GM12874 (cell line): ENCODE measurements at regions not wholly inside any gene's neighbourhood (a gene's known extent, or its start where the extent isn't known, plus 50 kb on each side); places are given as distances from the start of the nearest gene placed in this dataset.

Experiments used
- TF ChIP-seq, protein P1 (sequence below): IDR thresholded peaks from 2 replicates; pipeline ENCODE4 v1.5.1; 2011; ENCODE audit warnings: low read depth, mild to moderate bottlenecking, control low read depth, low read length, moderate library complexity; ENCODE audit not compliant: insufficient read depth

DNA sequence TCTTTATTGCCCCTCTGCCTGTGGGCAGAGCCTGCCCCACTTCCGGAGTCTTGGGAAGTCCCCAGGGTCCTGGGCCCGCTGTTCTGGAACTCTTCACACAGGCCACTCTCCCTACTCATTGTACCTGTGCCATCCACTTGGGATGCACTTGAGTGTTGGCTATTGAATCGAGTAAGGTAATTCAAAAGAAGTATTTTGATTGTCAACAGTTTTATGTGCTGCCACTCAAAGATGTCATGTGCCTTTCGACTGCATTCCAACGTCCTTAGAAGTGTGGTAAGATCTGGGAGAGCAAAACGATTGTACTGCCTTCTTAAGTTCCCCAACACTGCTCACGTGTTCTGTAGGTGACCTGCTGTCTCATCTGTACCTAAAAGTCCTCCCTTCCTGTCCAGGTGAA lies 77.0 kb upstream of the SMIM21 start:
- TF ChIP-seq, protein P1, sequence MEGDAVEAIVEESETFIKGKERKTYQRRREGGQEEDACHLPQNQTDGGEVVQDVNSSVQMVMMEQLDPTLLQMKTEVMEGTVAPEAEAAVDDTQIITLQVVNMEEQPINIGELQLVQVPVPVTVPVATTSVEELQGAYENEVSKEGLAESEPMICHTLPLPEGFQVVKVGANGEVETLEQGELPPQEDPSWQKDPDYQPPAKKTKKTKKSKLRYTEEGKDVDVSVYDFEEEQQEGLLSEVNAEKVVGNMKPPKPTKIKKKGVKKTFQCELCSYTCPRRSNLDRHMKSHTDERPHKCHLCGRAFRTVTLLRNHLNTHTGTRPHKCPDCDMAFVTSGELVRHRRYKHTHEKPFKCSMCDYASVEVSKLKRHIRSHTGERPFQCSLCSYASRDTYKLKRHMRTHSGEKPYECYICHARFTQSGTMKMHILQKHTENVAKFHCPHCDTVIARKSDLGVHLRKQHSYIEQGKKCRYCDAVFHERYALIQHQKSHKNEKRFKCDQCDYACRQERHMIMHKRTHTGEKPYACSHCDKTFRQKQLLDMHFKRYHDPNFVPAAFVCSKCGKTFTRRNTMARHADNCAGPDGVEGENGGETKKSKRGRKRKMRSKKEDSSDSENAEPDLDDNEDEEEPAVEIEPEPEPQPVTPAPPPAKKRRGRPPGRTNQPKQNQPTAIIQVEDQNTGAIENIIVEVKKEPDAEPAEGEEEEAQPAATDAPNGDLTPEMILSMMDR, result no peak

DNA sequence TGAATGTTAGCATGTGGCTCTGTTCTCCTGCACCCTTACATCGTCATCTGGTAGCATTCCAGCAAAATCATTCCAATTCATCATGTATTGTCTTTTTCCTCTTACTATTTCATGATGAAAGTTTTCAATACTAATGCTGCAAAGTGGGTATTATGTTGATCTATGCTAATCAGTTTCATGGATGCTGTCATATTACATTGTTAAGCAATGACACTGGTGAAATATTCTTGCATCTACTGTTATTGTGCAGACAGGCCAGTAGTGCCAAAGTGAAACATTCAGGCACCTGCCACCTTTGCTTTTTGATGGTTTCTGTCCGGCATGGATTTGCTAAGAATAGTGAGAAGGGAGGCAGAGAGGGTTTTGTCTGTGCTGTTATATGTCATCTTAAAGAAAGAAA lies 76.1 kb upstream of the SMIM21 start:
- TF ChIP-seq, protein P1, result no peak

DNA sequence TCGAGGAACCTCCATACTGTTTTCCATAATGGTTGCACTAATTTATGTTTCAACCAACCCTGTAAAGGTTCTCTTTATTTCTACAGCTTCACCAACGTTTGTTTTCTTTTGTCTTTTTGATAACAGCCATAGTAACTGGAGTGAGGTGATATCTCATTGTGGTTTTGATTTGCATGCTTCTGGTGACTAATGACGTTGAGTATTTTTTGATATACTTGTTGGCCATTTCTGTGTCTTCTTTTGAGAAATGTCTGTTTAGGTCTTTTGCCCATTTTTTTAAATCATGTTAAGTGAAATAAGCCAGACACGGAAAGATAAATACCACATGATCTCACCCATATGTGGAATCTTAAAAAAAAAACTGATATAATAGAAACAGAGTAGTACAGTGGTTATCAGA lies 74.8 kb upstream of the SMIM21 start:
- TF ChIP-seq, protein P1, result no peak

DNA sequence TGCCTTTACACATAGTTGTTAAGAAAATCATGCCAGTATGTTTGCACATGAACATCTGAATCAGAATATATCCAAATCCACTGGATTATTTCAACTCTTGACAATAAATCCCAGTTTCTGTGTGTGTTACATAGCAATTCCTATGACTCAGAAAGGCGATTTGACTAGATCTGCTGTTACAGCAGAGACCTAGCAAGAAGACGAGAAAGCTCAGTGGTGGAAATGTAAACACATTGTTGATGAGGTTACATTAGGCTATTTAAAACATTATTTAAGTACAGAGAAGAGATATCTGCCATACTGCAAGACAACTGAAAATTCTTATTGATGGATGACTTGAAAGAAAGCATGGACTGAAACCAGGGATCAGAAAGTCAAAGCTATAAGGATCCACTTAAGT lies 73.0 kb upstream of the SMIM21 start:
- TF ChIP-seq, protein P1, result no peak

DNA sequence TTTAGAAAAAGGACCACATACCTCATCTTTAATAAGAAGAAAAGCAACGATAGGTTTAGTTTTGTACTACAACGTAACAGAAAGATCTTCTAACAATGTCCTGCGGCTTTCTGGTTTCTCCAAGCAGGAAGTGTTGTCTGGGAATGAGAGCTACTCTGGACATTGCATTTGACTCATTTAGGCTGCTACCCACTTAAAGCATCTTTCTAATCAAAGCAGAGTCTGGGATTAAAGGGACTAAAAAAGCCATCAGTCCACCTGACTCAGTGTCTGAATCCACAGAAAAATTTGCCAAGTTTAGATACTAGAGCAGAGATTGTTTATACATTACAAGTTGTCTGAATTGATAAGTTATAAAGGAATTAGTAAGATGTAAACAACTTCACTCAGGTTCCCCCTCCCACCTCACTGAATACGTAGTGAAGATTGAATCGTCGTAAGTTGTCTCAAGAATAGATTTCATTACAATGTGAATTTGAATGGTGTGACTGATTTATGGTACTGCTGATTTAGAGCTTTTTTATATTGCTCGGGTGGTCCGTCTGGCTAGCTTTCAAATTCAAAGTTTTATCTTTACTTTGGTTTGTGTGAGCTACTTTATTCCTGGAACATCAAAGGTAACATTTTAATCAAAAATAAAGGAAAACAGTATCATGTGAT lies 70.2 kb upstream of the SMIM21 start:
- TF ChIP-seq, protein P1, result no peak

DNA sequence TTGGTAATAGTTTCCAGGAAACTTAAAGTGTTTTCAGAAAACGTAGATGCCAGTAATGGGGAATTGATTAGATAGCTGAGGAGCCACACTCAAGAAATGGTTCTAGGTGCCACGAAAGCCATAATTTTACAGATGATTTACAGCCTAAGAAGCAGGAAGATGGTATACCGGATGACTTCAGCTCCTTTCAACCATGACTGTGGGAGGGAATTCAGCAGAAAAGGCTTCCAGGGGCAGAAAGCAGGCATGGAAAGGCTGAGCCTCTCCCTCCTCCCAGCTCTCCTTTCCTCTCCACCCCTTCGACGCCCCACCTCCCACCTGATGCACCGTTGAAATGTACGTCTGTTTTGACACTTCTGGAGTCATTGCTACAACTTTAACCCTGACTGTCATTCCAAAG lies 68.6 kb upstream of the SMIM21 start:
- TF ChIP-seq, protein P1, result no peak

DNA sequence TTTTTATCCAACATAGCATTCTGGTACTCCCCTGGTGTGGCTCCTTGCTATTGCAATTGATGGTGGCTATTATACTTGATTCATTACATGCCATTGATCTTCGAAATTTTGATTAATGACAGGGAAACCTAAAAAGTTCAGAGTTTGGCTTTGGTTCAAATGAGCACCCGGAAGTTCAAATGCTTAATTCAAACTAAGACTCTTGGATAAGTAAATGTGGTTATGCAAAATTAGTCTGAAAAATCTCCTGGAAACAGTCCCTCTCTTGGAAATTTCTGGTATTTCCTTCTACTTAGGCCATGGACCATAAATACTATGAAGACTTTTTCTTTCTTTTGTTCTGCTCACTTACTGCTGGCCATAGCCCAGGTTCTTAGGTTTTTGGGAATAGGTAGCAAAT lies 65.3 kb upstream of the SMIM21 start:
- TF ChIP-seq, protein P1, result no peak
